IMR-90 (cell line): ENCODE measurements at regions not wholly inside any gene's neighbourhood (a gene's known extent, or its start where the extent isn't known, plus 50 kb on each side); places are given as distances from the start of the nearest gene placed in this dataset.

ENCODE experiments used
- ATAC-seq: fragments of 200-7000 bp; cut with Tn5 transposase; 2 replicates; pipeline ENCODE4 v1.9.1; 2020; ENCODE audit warnings: low read depth, mild to moderate bottlenecking, moderate library complexity
- BruUV-seq: library from RNA; stranded (reverse); fragments of 400-500 nt; replicated peaks from 2 replicates; lab custom pipeline; 2021; lab: Mats Ljungman, UMichigan
- CTCF ChIA-PET: fragments of 300-600 bp; formaldehyde crosslinking; extraction: SDS; loops from one replicate; lab custom pipeline; 2021; ENCODE audit warnings: antibody characterized with exemption; lab: Yijun Ruan, JAX
- POLR2A ChIA-PET: fragments of 300-600 bp; sonication (Branson Sonifier 250); formaldehyde crosslinking; loops from one replicate; lab custom pipeline; 2022; ENCODE audit warnings: antibody characterized with exemption; ENCODE audit not compliant: unreplicated experiment; lab: Charles Lee
- DNase-seq: peaks from one replicate; pipeline ENCODE4 v3.0.0; 2013
- H2AFZ ChIP-seq: replicated peaks from 2 replicates; pipeline ENCODE3; 2013; ENCODE audit warnings: low read length, mild to moderate bottlenecking; ENCODE audit not compliant: poor library complexity
- H2AK5ac ChIP-seq: 2 replicates; pipeline ENCODE4 v1.6.1; 2013; ENCODE audit warnings: low read depth, low read length, inconsistent platforms
- H2AK9ac ChIP-seq: replicated peaks from 2 replicates; pipeline ENCODE3; 2013; ENCODE audit warnings: mild to moderate bottlenecking, low read depth, low read length, moderate library complexity; ENCODE audit not compliant: poor library complexity
- H2BK120ac ChIP-seq: 2 replicates; pipeline ENCODE4 v1.6.1; 2013; ENCODE audit warnings: low read depth, low read length, inconsistent platforms
- H2BK15ac ChIP-seq: 3 replicates; pipeline ENCODE4 v1.6.1; 2013; ENCODE audit warnings: low read depth, low read length, inconsistent platforms
- H2BK20ac ChIP-seq: 2 replicates; pipeline ENCODE4 v1.6.1; 2013; ENCODE audit warnings: low read depth, mild to moderate bottlenecking, inconsistent platforms, low read length, moderate library complexity
- H2BK5ac ChIP-seq: 2 replicates; pipeline ENCODE4 v1.6.1; 2013; ENCODE audit warnings: mild to moderate bottlenecking, low read depth, low read length, inconsistent platforms; ENCODE audit not compliant: poor library complexity, severe bottlenecking
- H3K14ac ChIP-seq: replicated peaks from 2 replicates; pipeline ENCODE4 v1.6.1; 2013; ENCODE audit warnings: low read depth, low read length, inconsistent platforms
- H3K18ac ChIP-seq: 2 replicates; pipeline ENCODE4 v1.6.1; 2013; ENCODE audit warnings: low read depth, low read length, control low read depth
- H3K23ac ChIP-seq: 2 replicates; pipeline ENCODE4 v1.6.1; 2013; ENCODE audit warnings: low read depth, low read length, inconsistent platforms
- H3K27ac ChIP-seq: 2 replicates; pipeline ENCODE4 v1.5.1; 2013; ENCODE audit warnings: mild to moderate bottlenecking, control low read depth, low read length; ENCODE audit not compliant: insufficient read depth
- H3K27me3 ChIP-seq: 2 replicates; pipeline ENCODE4 v1.6.1; 2013; ENCODE audit warnings: low read length; ENCODE audit not compliant: control insufficient read depth, insufficient read depth
- H3K36me3 ChIP-seq: 2 replicates; pipeline ENCODE4 v1.6.1; 2013; ENCODE audit warnings: low read length, mixed read lengths; ENCODE audit not compliant: control insufficient read depth, insufficient read depth
- H3K4ac ChIP-seq: 2 replicates; pipeline ENCODE4 v1.6.1; 2013; ENCODE audit warnings: low read depth, low read length, inconsistent platforms
- H3K4me1 ChIP-seq: 2 replicates; pipeline ENCODE4 v1.6.1; 2013; ENCODE audit warnings: low read length, mixed read lengths; ENCODE audit not compliant: control insufficient read depth, insufficient read depth
- H3K4me2 ChIP-seq: 2 replicates; pipeline ENCODE4 v1.6.1; 2013; ENCODE audit warnings: low read depth, mild to moderate bottlenecking, control low read depth, low read length, moderate library complexity
- H3K4me3 ChIP-seq: 2 replicates; pipeline ENCODE4 v1.5.1; 2013; ENCODE audit warnings: low read depth, mild to moderate bottlenecking, control low read depth, low read length, moderate library complexity; ENCODE audit not compliant: insufficient read depth
- H3K56ac ChIP-seq: 2 replicates; pipeline ENCODE4 v1.6.1; 2013; ENCODE audit warnings: low read length, inconsistent platforms; ENCODE audit not compliant: insufficient read depth; ENCODE audit errors: extremely low read depth
- H3K79me1 ChIP-seq, 2 experiments: 2 replicates each; pipeline ENCODE4 v1.6.1; 2013; ENCODE audit warnings: low read length in 2 of 2, inconsistent platforms in 1 of 2, low read depth in 1 of 2
- H3K9ac ChIP-seq: 2 replicates; pipeline ENCODE4 v1.6.1; 2013; ENCODE audit warnings: low read depth, low read length, control low read depth
- H3K9me1 ChIP-seq: 2 replicates; pipeline ENCODE4 v1.6.1; 2013; ENCODE audit warnings: low read length, inconsistent platforms; ENCODE audit not compliant: insufficient read depth
- H3K9me3 ChIP-seq: 2 replicates; pipeline ENCODE4 v1.6.1; 2013; ENCODE audit warnings: low read length; ENCODE audit not compliant: control insufficient read depth, insufficient read depth
- H4K20me1 ChIP-seq: 2 replicates; pipeline ENCODE4 v1.6.1; 2013; ENCODE audit warnings: low read length, inconsistent platforms; ENCODE audit not compliant: insufficient read depth
- H4K5ac ChIP-seq: 2 replicates; pipeline ENCODE4 v1.6.1; 2013; ENCODE audit warnings: mild to moderate bottlenecking, low read depth, low read length, control low read depth
- H4K8ac ChIP-seq, 2 experiments: 2 replicates each; pipeline ENCODE4 v1.6.1; 2013; ENCODE audit warnings: low read depth in 2 of 2, low read length in 2 of 2, control low read depth in 1 of 2, inconsistent platforms in 1 of 2
- H4K91ac ChIP-seq: 2 replicates; pipeline ENCODE4 v1.6.1; 2013; ENCODE audit warnings: low read depth, low read length, inconsistent platforms; ENCODE audit not compliant: insufficient read depth
- BHLHE40 ChIP-seq: fragments of 150-350 bp; IDR thresholded peaks from 2 replicates; pipeline ENCODE4 v1.6.1; 2016; ENCODE audit warnings: mild to moderate bottlenecking, low read depth, low read length
- CEBPB ChIP-seq: IDR thresholded peaks from 2 replicates; pipeline ENCODE4 v1.6.1; 2012; ENCODE audit warnings: low read depth, low read length, improper control_type of control experiment
- CHD1 ChIP-seq: IDR thresholded peaks from 2 replicates; pipeline ENCODE4 v1.6.1; 2012; ENCODE audit warnings: low read depth, low read length, improper control_type of control experiment
- ELK1 ChIP-seq: fragments of 150-350 bp; IDR thresholded peaks from 2 replicates; pipeline ENCODE4 v1.6.1; 2016; ENCODE audit warnings: low read depth, mild to moderate bottlenecking, low read length, moderate library complexity, borderline replicate concordance
- FOS ChIP-seq: fragments of 150-350 bp; IDR thresholded peaks from 2 replicates; pipeline ENCODE4 v1.6.1; 2016; ENCODE audit warnings: low read depth, low read length
- MAFK ChIP-seq: IDR thresholded peaks from 2 replicates; pipeline ENCODE4 v1.6.1; 2012; ENCODE audit warnings: low read depth, low read length, improper control_type of control experiment
- MAZ ChIP-seq: IDR thresholded peaks from 2 replicates; pipeline ENCODE4 v1.6.1; 2012; ENCODE audit warnings: low read depth, mild to moderate bottlenecking, low read length, improper control_type of control experiment, moderate library complexity, borderline replicate concordance
- MXI1 ChIP-seq: IDR thresholded peaks from 2 replicates; pipeline ENCODE4 v1.6.1; 2012; ENCODE audit warnings: low read depth, mild to moderate bottlenecking, low read length, moderate library complexity, borderline replicate concordance
- NFE2L2 ChIP-seq: fragments of 150-350 bp; IDR thresholded peaks from 2 replicates; pipeline ENCODE4 v1.6.1; 2016; ENCODE audit warnings: low read depth, mild to moderate bottlenecking, low read length
- POLR2A ChIP-seq: IDR thresholded peaks from 2 replicates; pipeline ENCODE4 v1.6.1; 2012; ENCODE audit warnings: mild to moderate bottlenecking, low read depth, low read length
- RAD21 ChIP-seq: IDR thresholded peaks from 2 replicates; pipeline ENCODE4 v1.6.1; 2012; ENCODE audit warnings: low read length, improper control_type of control experiment
- RCOR1 ChIP-seq: IDR thresholded peaks from 2 replicates; pipeline ENCODE4 v1.6.1; 2012; ENCODE audit warnings: mild to moderate bottlenecking, low read length, improper control_type of control experiment; ENCODE audit not compliant: insufficient replicate concordance
- RFX5 ChIP-seq: IDR thresholded peaks from 2 replicates; pipeline ENCODE4 v1.8.0; 2012; ENCODE audit warnings: low read depth, mild to moderate bottlenecking, low read length, moderate library complexity
- SMC3 ChIP-seq: fragments of 150-350 bp; IDR thresholded peaks from 2 replicates; pipeline ENCODE4 v1.6.1; 2016; ENCODE audit warnings: low read depth, mild to moderate bottlenecking, antibody characterized with exemption, low read length, moderate library complexity
- USF2 ChIP-seq: fragments of 150-350 bp; IDR thresholded peaks from 2 replicates; pipeline ENCODE4 v1.6.1; 2017; ENCODE audit warnings: mild to moderate bottlenecking, antibody characterized with exemption, low read length, low read depth
- WGBS, 2 experiments: methylation state at CpG; one replicate each; pipeline versions ENCODE4 v1.1.5 to v1.1.7; 2013; ENCODE audit warnings: missing lambda C conversion rate in 2 of 2; ENCODE audit not compliant: insufficient read length in 1 of 2; ENCODE audit errors: extremely low coverage in 2 of 2; 5-methylcytosine and 5-hydroxymethylcytosine counted together
- dilution Hi-C: fragments of 300-500 bp; cut with HindIII; formaldehyde crosslinking; loops from one replicate; pipeline ENCODE4 v1.14.3; 2018; ENCODE audit warnings: low sequenced_read_pairs; ENCODE audit not compliant: unreplicated experiment
- in situ Hi-C: fragments of 300-500 bp; cut with MboI; formaldehyde crosslinking; loops from 3 replicates; pipeline ENCODE4 v1.14.3; 2019; ENCODE audit warnings: low sequenced_read_pairs, inconsistent platforms, mixed read lengths
- intact Hi-C: fragments of 100-400 bp; cut with micrococcal nuclease; formaldehyde crosslinking; loops from 2 replicates; pipeline ENCODE4 v1.10.0; 2022
- TF ChIP-seq, protein P1 (sequence below): conservative IDR thresholded peaks from 2 replicates; pipeline ENCODE4 v1.5.1; 2012; ENCODE audit warnings: mild to moderate bottlenecking, low read depth, low read length, improper control_type of control experiment

DNA sequence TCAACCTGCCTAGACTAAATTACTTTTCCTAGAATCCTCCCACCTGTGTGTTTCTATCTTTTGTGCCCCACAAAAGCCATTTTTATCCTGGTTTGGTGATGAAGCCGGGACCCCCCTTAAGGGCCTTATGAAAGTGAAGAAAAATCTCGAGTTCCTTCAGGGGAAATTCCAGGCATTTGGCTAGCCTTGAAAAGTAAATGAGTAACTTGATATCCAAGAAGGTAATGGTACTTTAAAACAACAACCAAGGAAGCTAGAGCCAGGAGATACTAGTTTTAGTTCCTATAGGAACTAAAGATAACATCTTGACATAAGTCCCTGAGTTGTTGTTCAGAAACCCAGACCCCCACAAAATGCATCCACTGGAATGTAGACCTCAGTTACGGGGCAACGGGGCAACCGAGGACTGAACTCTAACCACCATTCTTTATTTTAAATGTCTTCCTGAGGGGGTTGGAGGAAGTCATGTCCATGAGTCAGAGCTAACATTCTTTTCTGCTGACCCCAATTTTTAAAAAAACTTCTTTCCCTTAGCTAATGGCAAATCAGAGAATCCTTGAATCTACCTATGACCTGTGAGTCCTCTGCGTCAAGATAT, 73.9 kb downstream of the VCX3A start:
- no peak overlapping the region for H2AK5ac ChIP-seq
- H3K4ac ChIP-seq, result no peak overlapping the region
- ChIA-PET CTCF (no interaction called here), POLR2A (no interaction called here)
- no peak overlapping the region for H3K14ac ChIP-seq
- no CpG with 5 or more reads among the region's 6 CpGs for WGBS, 2 experiments
- no peak overlapping the region for H2BK5ac ChIP-seq
- no peaks in the 10 kb centered on the region for H3K36me3 ChIP-seq
- no peak overlapping the region for H3K23ac ChIP-seq
- intact Hi-C loops, result no loop called here
- ATAC-seq (no peak), DNase-seq (no peak)
- H3K9ac ChIP-seq, result no peak overlapping the region
- no peaks in the 10 kb centered on the region for H4K20me1 ChIP-seq
- no peaks in the 10 kb centered on the region for H3K9me1 ChIP-seq
- no peak overlapping the region for H4K5ac ChIP-seq
- no peak overlapping the region for H2BK120ac ChIP-seq
- no peak overlapping the region for H2BK15ac ChIP-seq
- H3K4me3 ChIP-seq, result no peak overlapping the region
- no peaks in the 10 kb centered on the region for H3K79me1 ChIP-seq
- no peak overlapping the region for H4K8ac ChIP-seq
- in situ Hi-C loops, result no loop called here
- H3K18ac ChIP-seq, result no peak overlapping the region
- no TSS peak for BruUV-seq
- no peaks in the 10 kb centered on the region for H3K27me3 ChIP-seq
- H3K56ac ChIP-seq, result no peak overlapping the region
- peaks cover 16% of the 10 kb centered on the region for H3K9me3 ChIP-seq
- dilution Hi-C loops, result no loop called here
- no peak overlapping the region for H4K91ac ChIP-seq
- H2BK20ac ChIP-seq, result no peak overlapping the region
- H2AFZ ChIP-seq, result no peak overlapping the region
- no peak overlapping the region for H2AK9ac ChIP-seq
- H3K4me2 ChIP-seq, result no peak overlapping the region
- no peak overlapping the region for H3K27ac ChIP-seq
- no peaks in the 10 kb centered on the region for H3K4me1 ChIP-seq
- no peak for TF ChIP-seq RCOR1
- TF ChIP-seq RAD21, result no peak
- TF ChIP-seq FOS, result no peak
- TF ChIP-seq BHLHE40, result no peak
- no peak for TF ChIP-seq CHD1
- TF ChIP-seq, protein P1, sequence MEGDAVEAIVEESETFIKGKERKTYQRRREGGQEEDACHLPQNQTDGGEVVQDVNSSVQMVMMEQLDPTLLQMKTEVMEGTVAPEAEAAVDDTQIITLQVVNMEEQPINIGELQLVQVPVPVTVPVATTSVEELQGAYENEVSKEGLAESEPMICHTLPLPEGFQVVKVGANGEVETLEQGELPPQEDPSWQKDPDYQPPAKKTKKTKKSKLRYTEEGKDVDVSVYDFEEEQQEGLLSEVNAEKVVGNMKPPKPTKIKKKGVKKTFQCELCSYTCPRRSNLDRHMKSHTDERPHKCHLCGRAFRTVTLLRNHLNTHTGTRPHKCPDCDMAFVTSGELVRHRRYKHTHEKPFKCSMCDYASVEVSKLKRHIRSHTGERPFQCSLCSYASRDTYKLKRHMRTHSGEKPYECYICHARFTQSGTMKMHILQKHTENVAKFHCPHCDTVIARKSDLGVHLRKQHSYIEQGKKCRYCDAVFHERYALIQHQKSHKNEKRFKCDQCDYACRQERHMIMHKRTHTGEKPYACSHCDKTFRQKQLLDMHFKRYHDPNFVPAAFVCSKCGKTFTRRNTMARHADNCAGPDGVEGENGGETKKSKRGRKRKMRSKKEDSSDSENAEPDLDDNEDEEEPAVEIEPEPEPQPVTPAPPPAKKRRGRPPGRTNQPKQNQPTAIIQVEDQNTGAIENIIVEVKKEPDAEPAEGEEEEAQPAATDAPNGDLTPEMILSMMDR, result no peak
- no peak for TF ChIP-seq MAZ
- no peak for TF ChIP-seq USF2
- no peak for TF ChIP-seq POLR2A
- no peak for TF ChIP-seq RFX5
- no peak for TF ChIP-seq MAFK
- TF ChIP-seq ELK1, result no peak
- TF ChIP-seq CEBPB, result no peak
- TF ChIP-seq SMC3, result no peak
- TF ChIP-seq NFE2L2, result no peak
- no peak for TF ChIP-seq MXI1
